ENCODE measurements at regions not wholly inside any gene's neighbourhood (a gene's known extent, or its start where the extent isn't known, plus 50 kb on each side); places are given as distances from the start of the nearest gene placed in this dataset.
"Not testable (repeated sequence)": the region's sequence is repeated elsewhere in the genome, so short reads cannot be mapped to it uniquely, and the experiment has no call there.

DNA sequence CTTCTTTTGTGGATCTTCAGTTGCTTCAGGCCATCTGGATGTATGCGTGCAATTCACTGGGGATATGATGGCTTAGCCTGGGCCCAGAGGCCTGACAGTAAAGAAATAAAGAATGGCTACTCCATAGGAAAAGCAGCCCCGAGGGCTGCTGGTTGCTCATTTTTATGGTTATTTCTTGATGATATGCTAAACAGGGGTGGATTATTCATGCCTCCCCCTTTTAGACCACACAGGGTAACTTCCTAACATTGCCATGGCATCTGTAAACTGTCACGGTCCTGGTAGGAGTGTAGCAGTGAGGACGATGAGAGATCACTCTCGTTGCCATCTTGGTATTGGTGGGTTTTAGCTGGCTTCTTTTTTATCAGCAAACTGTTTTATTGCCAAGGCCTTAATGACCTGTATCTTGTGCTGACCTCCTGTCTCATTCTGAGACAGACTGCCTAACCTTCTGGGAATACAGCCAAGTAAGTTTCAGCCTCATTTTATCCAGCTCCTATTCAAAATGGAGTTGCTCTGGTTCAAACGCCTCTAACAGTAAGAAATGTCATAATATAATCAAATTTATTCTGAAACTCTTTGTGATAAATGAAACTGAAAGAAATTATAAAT, 60.5 kb downstream of the DSEL start:
- no peak for DNase-seq

DNA sequence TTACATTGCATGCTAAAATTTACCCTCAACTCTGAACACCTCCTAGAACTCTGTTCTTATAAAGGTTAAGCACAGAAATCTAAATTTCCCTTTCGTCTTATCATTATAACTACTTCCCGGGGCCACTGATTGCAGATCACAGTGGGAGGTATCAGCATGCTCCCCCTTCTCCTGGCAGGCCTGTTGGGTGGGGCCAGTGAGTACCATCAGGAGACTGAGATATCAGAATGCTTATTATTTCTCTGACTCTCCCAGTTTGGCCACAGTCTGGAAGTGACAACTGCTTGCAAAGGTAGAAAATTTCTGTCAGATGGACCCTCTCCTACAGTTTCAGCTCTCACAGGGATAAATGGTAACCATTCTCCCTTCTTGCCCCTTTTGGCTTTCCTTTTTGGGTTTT, 62.6 kb downstream of the DSEL start:
- no peak for DNase-seq

DNA sequence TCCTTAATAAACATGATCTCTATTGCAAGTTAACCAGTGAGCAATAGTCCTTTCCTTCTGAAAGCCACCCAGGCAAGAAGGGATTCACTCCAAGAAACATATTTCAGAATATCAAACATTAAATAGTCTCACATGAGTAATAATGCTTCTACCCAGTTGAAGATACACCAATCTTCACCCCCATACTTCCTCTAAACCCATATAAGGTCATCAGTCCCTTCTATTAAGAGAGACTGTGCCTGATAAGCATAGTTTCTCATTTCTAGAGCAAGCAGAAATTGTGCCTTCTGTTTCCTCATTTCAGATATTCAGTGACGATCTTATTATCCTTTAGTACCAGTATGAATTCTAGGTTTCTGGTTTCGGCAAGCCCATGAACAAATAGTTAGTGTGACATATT, 64.6 kb downstream of the DSEL start:
- no peak for DNase-seq

DNA sequence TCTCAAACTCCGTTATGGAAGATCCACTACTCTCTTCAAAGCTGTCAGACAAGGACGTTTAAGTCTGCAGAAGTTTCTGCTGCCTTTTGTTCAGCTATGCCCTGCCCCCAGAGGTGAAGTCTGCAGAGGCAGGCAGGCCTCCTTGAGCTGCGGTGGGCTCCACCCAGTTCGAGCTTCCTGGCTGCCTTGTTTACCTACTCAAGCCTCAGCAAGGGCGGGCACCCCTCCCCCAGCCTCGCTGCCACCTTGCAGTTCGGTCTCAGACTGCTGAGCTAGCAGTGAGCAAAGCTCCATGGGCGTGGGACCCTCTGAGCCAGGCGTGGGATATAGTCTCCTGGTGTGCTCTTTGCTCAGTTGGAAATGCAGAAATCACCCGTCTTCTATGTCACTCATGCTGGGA, 65.4 kb downstream of the DSEL start:
- not testable (repeated sequence) for DNase-seq

DNA sequence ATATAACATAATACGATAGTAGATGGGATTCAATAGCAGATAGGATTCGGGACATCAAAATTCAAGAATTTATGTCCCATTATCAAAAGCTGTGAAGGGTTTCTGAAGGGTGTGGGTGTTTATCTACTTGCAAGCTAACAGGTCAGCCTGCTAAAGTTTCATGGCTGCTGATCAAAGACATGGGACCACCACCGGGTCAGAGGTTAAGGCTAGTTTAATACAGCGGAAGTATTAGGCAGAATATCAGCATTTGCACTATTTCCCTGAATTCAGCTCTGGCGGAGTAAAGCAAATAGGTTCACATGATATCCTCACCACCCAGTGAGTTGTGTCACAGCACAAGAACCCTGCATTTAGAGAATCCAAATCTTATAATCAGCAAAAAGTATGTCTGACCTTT, 82.5 kb downstream of the DSEL start:
- no peak for DNase-seq

DNA sequence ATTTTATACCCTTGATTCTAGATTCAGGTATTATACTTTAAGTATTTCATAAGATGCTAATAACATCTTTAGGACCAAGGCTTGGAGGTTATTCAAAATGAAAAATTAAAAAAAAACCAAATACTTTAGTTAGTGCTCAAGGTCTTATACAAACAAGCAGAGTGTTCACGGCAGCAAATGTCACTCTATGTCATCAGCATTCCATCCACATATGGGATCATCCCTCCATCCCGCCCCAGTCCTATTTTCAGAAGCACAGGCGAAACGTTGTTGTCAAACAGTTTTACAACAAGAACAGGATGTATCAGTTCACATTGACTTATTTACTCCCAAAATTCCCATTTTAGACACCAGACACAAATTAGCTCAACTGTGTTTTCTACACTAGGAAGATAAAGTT, 83.7 kb downstream of the DSEL start:
- DNase-seq, result no peak

DNA sequence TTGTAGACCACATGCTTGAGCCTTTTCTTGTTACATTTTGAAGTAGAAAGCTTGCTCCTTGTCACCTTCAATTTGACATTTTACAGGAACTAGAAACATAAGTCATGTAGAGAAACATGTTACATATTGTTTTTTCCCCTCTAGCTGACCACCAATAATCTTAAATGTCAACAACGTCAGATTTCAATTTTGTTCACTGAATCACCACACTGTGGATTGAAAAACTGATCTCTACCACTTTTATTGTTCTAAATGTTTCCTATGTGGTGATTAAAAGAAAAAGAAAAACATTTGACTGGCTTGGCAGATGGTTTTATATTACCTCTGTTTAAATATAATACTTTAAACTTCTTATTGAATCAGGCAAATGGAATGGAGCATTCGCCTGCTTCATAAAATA, 87.7 kb downstream of the DSEL start:
- no peak for DNase-seq

DNA sequence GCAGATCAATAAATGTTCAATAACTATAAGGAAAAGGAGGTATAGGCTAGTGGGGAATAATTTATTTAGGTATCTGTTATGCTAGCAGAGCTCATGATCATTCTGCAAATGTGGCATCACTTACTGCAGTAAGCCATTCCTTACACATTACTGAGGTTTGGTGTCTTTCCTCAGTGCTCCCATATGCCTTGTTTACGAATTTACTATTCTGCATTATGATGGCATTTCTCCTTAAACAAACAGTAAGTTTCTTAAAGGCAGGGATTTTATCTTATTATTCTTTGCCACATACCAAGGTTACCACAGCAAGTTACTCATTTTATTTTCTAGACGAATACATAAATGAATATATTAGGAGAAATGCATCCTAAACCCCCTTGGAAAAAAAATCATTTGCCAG, 88.4 kb downstream of the DSEL start:
- DNase-seq, result no peak

DNA sequence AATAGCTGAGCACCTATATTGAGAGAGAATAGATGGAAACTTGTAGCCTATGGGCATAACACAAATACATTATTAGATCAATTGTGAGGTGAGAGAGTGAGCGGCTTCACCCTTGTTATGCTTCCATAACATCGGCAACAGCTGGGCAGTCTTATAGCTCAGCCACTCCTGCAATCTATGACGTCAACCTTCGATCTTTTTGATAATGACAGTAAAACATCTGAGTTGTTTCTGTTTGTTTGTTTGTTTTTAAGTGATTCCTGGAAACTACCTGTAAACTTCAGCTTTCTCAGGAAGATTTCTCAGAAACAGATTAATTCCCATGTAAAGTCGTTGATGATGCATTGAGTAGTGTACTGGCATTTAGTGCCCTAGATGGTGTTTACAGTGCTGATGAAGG, 90.0 kb downstream of the DSEL start:
- no peak for DNase-seq

DNA sequence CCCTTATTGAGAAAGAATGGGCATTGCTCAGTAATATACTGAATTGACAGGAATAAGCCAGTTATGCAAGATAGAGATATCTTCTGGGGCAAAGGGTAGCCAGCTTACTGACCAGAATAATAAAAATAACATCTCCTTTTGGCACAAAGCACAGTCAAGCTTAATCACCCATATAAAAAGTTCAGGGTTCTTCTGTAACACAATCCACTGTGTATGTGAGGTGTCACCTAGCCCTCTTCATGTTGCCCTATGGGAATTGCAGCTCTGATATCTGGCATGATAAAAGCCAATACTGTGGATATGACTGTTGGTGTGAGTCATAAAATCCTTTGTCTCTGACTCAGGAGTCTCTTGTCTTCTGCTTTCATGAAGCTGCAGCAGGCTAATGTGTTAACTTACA, 90.8 kb downstream of the DSEL start:
- DNase-seq, result no peak

DNA sequence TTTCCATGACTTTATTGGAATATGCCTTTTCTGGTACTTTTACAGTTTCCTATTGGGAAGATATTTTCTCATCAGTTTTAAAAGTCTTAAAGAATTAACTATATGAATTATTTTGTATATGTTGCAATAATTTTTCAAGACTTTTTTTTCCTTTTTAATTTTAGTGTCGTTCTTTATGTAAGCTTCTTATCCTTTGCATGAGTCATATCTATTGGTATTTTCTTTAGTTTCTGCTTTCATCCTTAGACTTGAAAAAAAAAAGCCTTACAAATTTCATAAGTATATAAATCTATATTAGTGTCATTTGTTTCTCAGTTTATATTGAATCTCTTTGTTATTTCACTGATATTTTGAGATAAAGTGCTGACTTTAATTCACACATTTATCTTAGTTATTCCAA, 94.9 kb downstream of the DSEL start:
- DNase-seq, result no peak

DNA sequence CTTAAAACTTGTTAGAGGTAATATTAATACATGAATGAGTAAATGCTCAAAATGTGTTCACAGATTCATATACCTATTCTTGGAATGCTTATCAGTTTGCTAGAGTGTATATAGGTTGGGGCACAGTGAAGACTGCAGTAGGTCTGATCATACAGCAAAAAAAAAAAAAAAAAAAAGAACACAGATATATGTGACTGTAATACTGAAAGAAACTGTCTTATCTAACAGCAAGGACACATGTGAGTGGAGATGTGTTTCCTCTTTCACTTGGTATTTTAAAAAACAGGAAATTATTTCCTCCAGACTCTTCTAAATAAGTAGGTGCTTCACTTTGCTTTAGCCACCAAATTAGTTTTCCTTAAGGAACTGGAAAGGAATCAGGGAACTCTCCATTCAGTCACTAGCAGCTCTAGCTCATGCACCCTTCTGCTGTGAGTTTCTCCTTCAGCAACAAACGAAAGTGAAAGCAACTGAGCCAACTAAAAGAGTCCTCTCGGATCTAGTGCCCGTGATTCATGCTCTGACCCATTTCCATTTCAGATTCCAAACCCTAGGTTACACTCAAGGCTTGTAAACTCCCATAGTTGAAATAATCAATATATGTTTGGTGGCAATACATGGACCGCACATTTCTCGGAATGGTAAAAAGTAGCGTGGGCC, 98.5 kb downstream of the DSEL start:
- DNase-seq, result peak in 1 of 2 experiments; percentile 14

DNA sequence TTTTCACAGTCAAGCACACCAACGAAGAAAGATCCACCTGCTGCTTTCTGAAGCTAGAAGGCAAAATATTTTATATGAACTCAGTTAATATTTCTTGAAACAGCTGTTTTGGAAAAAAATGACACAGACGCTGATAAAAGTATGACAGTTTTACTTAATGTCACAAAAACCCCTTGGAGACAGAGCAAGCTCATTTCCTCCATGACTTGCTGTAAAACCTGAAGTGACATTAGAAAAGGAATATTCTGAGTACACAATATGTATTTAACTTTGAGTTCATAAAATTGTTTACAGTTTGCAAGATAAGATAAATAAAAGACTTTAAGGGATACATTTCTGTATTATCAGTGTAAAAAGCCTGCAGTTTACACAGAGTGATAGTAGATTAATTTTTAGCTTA, 105.4 kb downstream of the DSEL start:
- no peak for DNase-seq

DNA sequence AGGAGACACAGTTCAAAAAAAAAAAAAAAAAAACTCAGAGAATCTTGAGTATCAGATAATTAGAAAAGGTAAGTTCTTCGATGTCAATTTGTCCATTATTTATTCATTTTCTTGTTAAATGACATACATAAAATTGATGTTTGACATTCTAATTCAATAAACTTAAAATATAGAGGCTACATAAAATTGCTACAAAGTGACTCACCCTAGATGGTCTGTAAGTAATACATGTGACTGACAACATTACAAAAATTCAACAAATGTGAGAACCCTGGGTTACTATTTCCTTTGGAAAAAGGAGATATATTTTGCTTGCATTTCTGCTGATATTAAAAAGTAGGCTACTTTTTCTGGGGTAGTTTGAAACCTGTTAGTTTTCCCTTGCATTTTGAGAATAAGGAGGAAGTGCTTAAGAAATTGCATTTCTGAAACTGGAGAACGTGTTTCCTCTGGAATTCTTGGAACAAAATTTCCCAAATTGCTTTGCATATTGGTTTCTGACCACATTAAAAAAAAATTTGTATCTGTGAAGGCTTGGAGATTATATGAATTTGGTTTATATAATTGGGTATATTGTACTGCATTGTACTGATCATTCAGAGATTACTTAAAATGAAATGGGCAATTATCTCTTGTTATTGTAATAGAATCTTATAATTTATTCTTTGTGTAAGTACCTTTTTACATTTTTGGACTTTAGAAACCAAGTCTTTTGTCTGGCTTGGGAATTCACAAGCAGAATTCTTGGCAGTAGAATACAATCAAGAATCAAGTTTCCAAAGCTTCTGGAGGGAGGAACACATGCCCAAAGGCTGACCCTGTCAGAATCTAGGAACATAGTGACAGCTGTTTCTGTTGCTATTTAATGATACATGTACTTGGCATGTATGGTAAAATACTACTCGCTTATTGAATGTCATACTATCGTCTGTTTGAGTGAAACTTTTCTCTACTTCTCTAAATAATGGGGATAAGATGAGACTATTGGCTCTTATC, 106.1 kb downstream of the DSEL start:
- DNase-seq, result no peak

DNA sequence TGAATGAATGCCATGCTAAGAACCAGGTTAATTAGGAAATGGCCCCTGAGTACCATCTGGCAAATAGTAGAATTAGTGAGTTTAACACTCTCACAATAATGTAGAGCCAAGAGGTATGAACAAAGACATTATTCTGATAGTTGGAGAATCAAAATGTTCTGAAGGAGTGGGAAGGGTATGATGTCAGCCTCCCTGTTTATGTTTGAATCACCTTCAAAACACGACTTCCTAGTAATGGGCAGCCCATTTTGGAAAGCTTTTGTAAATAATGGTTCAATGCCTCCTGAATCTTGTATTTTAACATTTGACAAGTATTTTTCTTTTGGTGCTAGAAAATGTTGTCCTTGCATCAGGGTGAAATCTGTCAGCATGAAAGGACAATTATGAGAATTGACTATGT, 108.3 kb downstream of the DSEL start:
- no peak for DNase-seq

DNA sequence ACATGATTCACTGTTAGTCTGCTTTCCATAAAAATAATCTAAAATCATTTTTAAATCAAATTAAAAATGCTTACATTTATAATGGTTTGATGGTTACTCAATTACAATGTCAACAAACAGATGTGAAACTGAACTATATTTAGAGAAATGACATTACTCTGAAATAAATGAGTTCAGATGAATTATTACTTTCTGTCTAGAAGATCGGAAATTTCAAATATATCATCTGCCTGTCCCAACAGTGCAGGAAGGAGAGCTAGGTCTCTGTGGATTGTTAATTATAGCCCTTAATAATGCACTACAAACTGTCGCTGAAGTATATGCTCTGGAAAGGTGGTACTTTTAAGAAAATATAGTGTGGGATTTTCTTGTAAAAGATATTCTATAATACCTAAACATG, 109.8 kb downstream of the DSEL start:
- DNase-seq, result no peak

DNA sequence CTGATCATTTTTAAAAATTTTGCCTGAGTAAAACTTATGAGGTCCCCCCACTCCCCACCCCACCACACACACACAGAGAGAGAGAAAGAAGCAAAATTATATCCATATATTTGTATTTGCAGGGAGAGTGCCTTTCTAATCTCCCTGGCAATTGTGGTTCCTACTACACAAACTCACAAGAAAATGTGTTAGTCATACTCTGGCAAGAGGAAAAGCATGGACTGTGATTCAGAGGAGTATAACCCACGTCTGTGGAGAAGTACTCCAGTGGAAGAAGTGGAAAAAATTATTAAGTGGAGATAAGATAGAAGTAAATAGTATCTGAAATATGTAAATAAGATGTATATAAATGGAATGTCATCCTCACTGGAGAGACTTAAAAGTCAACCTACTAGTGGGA, 114.0 kb downstream of the DSEL start:
- no peak for DNase-seq

DNA sequence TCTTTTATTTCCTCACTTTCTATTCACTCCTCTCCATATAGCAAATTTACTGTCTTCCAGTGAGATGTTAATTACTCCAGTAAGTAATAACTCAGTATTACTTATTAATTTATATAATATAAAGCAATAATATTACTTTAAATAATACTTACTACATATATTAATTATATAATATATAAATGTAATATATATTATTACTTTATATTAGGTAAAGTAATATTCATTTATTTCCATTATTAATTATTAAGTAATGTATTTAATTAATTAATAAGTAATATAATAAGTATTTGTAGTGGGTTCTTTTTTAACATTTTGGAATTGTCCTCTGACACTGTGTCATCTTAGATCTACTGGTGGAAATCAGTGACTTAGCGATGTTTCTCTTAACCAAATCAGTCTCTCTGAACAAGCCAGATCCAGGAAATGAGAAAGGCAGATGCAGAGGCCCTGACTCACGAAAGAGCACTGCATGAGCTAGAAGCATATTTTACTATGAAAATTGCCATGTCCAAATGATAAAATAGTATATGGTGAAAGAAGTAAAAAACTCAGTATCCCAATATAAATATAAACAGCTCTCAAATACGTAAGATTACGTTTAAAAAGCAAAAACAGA, 115.9 kb downstream of the DSEL start:
- DNase-seq, result no peak

DNA sequence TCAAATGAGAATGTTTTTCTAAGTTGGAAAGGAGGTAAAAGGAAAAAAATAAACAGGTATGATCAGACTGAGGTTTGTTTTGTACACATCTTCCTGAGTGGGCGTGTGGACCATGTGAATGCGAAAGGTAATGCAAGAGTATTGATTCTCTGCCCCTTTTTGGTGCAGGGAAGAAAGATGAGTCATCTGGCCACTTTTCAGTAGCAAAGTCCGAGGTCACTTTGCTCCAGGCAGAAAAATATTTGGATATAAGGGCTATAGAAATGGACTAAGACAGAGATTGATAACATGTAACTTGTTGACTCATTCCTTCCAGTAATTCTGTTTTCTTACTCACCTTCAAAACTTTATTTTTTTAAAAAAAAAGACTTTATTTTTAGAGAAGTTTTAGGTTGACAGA, 130.5 kb downstream of the DSEL start:
- DNase-seq, result no peak

DNA sequence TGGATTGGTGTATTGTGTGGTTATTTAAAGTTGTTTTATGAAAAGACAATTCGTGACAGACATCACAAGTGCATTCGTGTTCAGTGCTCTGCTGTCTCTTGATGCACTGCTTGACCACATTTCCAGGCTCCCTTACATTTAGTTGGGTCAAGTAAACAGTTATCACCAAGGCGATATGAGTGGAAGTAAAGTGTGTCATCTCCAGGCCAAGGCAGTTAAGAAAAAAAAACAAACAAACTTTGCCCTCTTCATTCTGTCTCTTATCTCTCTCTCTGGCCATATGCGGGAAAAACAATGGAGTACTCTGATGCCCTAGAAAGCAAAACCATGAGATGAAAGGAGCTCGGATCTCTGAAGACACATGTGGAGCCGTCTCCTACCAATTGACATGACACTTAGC, 131.1 kb downstream of the DSEL start:
- no peak for DNase-seq

DNA sequence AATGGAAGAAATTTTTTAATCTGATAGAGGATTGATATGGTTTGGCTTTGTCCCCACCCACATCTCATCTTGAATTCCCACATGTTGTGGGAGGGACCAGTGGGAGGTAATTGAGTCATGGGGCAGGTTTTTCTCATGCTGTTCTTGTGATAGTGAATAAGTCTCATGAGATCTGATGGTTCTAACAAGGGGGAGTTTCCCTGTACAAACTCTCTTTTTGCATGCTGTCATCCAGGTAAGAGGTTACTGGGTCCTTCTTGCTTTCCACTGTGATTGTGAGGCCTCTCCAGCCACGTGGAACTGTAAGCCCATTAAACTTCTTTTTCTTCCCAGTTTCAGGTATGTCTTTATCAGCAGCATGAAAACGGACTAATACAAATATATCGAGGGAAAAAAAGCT, 132.5 kb downstream of the DSEL start:
- peak in 1 of 2 experiments; percentile 20 for DNase-seq

DNA sequence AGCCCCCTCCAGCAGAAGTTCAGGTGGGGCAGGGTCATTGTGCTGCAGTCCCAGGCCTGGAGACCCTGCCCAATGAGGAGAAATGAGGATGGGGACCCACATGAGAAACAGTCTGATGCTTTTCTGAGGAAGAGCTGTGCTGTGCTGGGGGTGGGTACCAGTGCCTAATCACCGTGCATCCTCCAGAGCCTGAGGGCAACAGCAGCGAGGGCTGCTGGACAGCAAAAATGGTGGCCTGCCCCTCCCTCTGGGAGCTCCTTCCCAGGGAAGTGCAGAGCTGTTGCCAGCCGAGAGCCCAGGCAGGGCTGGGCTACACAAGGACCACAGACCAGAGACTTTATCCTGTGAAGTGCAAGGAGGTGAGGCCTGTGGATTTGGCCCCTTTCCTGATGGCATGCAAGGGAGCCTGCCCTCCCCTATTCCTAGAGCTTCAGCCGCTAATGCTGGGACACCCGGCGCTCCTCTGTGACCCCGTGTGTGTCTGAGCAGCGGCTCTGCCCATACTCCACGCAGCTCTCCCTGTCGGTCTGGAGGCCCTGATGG, 134.8 kb downstream of the DSEL start:
- DNase-seq, result no peak

DNA sequence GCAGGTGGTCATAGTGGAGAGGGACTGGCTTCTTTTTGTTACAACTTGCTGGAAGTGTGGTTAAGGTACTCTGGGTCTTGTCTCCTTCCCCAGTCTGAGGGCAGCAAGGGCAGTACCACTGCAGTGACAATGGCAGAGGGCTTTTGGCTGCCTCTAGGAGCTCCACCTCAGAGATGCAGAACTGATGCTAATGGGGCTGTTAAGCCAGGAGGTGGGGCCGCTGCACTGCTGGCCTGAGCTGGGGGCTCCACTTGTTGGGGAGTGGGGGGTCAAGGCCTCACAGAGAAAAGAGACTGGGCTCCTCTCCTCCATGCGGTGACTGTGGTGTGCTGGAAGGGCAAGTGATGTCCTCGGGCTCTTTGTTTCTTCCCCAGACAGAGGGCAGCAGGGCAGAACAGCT, 135.7 kb downstream of the DSEL start:
- DNase-seq, result no peak
